ENCODE measurements at regions not wholly inside any gene's neighbourhood (a gene's known extent, or its start where the extent isn't known, plus 50 kb on each side); places are given as distances from the start of the nearest gene placed in this dataset.

DNA sequence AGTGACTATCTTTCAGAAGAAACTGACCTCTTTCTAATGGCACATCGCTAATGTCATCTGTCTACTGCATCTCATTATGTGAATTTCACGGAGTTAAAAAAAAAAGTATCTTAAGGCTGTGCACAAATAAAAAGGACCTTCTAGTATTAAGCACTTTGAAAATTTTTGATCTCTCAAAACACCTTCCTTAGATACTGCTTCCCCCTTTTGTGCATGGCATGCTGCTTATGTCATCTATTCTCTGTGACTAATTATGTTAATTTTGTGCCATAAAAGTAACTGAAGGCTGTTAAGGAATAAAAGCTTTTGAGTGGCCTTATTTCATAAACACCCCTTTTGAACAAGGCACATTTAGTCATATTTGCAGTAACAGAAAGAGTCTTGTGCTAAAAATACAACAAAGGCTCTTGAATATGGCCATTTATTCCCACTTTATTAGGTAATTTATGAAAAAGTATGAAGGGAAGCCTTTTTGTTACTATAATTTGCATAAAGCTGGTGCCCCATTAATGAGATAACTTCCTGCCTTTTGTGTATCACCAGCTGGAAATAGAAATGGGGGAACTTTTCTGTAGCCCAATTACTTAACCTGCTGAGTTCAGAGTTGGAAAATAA, 1412.0 kb upstream of the ZEB2 start:
- no peaks in the 10 kb centered on the region for H3K36me3 ChIP-seq
- DNase-seq: no peak
- no peaks in the 10 kb centered on the region for H3K4me1 ChIP-seq
- no peak overlapping the region for H3K27ac ChIP-seq
- intact Hi-C loops (cut with DNase I; ENCODE audit: low total_unique reads): no loop called here
- no peaks in the 10 kb centered on the region for H3K9me3 ChIP-seq
- no peaks in the 10 kb centered on the region for H3K27me3 ChIP-seq
- H3K4me3 ChIP-seq: no peak overlapping the region
- no peak for TF ChIP-seq CTCF (IDR thresholded peaks at IDR 0.05)

DNA sequence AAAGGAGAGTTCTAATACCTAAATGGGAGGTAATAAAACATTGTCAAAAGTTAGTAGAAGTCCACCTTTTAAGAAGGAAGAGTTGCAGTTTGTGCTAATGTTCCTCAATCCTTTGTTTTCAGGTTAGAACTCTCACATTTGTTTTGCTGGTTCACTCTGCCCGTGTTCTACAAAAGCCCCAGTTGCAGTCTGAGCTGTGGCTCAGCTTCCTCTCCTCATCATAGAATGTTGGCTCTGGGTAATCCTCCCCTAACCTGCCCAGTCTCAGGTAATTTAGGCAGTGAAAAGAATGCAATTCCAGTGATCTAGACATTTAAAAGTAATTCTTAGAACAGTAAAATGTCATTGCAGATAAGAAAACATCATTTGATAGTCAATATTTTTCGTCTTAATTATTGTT, 1410.4 kb upstream of the ZEB2 start:
- TF ChIP-seq POLR2A (IDR thresholded peaks at IDR 0.05) (no peak), CTCF (IDR thresholded peaks at IDR 0.05) (no peak)
- intact Hi-C loops (cut with DNase I; ENCODE audit: low total_unique reads): no loop called here
- no peaks in the 10 kb centered on the region for H3K4me1 ChIP-seq
- no peak for DNase-seq
- no peak overlapping the region for H3K27ac ChIP-seq
- no peaks in the 10 kb centered on the region for H3K9me3 ChIP-seq
- H3K27me3 ChIP-seq: no peaks in the 10 kb centered on the region
- H3K36me3 ChIP-seq: no peaks in the 10 kb centered on the region
- H3K4me3 ChIP-seq: no peak overlapping the region

- no peak for DNase-seq
- no peaks in the 10 kb centered on the region for H3K27me3 ChIP-seq
- no peaks in the 10 kb centered on the region for H3K36me3 ChIP-seq
- no peaks in the 10 kb centered on the region for H3K4me1 ChIP-seq
- TF ChIP-seq CTCF (IDR thresholded peaks at IDR 0.05): no peak
- no peak for TF ChIP-seq POLR2A (IDR thresholded peaks at IDR 0.05)
- intact Hi-C loops (cut with DNase I; ENCODE audit: low total_unique reads): no loop called here
- no peak overlapping the region for H3K4me3 ChIP-seq
- no peaks in the 10 kb centered on the region for H3K9me3 ChIP-seq
- no peak overlapping the region for H3K27ac ChIP-seq
These were observed 1407.4 kb upstream of the ZEB2 start for GRCh38 chr2:145927131-145927950.

DNA sequence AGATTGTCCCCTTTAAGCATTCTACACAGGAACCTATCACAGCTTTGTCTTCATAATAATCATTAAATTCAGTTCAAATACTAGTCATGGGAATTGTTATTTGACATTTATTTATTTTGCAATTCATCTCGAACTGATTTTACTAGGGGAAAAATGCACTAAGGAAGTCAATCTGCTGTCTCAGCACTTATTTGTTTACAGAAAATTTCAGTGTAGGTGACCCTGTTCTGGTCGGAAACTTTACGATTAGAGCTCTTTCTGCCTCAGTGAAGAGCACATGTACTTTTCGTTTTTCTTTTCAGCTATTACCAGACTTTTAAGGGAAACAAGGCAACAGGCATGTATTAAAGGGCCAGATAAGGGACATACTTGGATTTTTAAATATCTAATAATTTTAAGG, 1405.7 kb upstream of the ZEB2 start:
- intact Hi-C loops (cut with DNase I; ENCODE audit: low total_unique reads): no loop called here
- H3K27me3 ChIP-seq: no peaks in the 10 kb centered on the region
- no peaks in the 10 kb centered on the region for H3K4me1 ChIP-seq
- no peaks in the 10 kb centered on the region for H3K36me3 ChIP-seq
- no peak overlapping the region for H3K27ac ChIP-seq
- H3K9me3 ChIP-seq: no peaks in the 10 kb centered on the region
- TF ChIP-seq POLR2A (IDR thresholded peaks at IDR 0.05): no peak
- no peak for TF ChIP-seq CTCF (IDR thresholded peaks at IDR 0.05)
- DNase-seq: no peak
- H3K4me3 ChIP-seq: no peak overlapping the region

- intact Hi-C loops (cut with DNase I; ENCODE audit: low total_unique reads): no loop called here
- Histone ChIP-seq H3K4me3 (no peak overlapping the region), H3K27ac (no peak overlapping the region), H3K36me3 (no peaks in the 10 kb centered on the region), H3K27me3 (no peaks in the 10 kb centered on the region), H3K9me3 (no peaks in the 10 kb centered on the region), H3K4me1 (no peaks in the 10 kb centered on the region)
- no peak for DNase-seq
- TF ChIP-seq POLR2A (IDR thresholded peaks at IDR 0.05) (no peak), CTCF (IDR thresholded peaks at IDR 0.05) (no peak)
These were observed 1399.6 kb upstream of the ZEB2 start for GRCh38 chr2:145919477-145919876.

All from uterus (tissue), 3 donors.